HepG2 (cell line): ENCODE measurements at regions not wholly inside any gene's neighbourhood (a gene's known extent, or its start where the extent isn't known, plus 50 kb on each side); places are given as distances from the start of the nearest gene placed in this dataset.

Source experiments
- ATAC-seq: fragments of 200-7000 bp; cut with Tn5 transposase; 3 replicates; pipeline ENCODE4 v1.9.1; 2020; ENCODE audit warnings: mild to moderate bottlenecking, moderate library complexity
- BruUV-seq: library from RNA; stranded (reverse); fragments of 400-500 nt; replicated peaks from 2 replicates; lab custom pipeline; 2021; lab: Mats Ljungman, UMichigan
- CTCF ChIA-PET: fragments of 300-600 bp; formaldehyde crosslinking; extraction: SDS; loops from one replicate; lab custom pipeline; 2021; ENCODE audit warnings: low total read pairs, inconsistent platforms, low intra/inter-chr PET ratio; lab: Yijun Ruan, JAX
- POLR2A ChIA-PET: fragments of 350-600 bp; sonication (Branson Sonifier 250); formaldehyde crosslinking; loops from one replicate; lab custom pipeline; 2020; ENCODE audit warnings: antibody characterized with exemption, inconsistent platforms; lab: Yijun Ruan, JAX
- DNase-seq: peaks from one replicate; pipeline ENCODE4 v3.0.0-alpha.2; 2015; ENCODE audit warnings: low spot score
- FAIRE-seq: peaks from 3 replicates; lab custom pipeline; 2011; peaks lifted over from hg19 to GRCh38; lab: Jason Lieb, UNC
- H2AFZ ChIP-seq: one replicate; pipeline ENCODE4 v1.6.1; 2011; ENCODE audit warnings: low read length, inconsistent platforms
- H3K27ac ChIP-seq: fragments of 300-600 bp; 3 replicates; pipeline ENCODE4 v1.8.0; 2011; ENCODE audit warnings: mixed run types, mild to moderate bottlenecking, mixed read lengths, low read length, inconsistent platforms; ENCODE audit not compliant: insufficient read depth; ENCODE audit errors: extremely low read length
- H3K27me3 ChIP-seq, 2 experiments: fragments of 200-600 bp in 1 of 2; 2 replicates in 1 of 2; 3 replicates in 1 of 2; pipeline versions ENCODE4 v1.6.0 to v1.8.0; 2011; ENCODE audit warnings: low read length in 2 of 2, mild to moderate bottlenecking in 2 of 2, moderate library complexity in 2 of 2, inconsistent platforms in 1 of 2; ENCODE audit not compliant: insufficient read depth in 2 of 2, control insufficient read depth in 1 of 2
- H3K36me3 ChIP-seq, 2 experiments: fragments of 200-600 bp in 1 of 2; replicated peaks in 1 of 2; 2 replicates in 1 of 2; 3 replicates in 1 of 2; pipeline versions ENCODE4 v1.5.1 to v1.8.0; 2011; ENCODE audit warnings: low read length in 2 of 2, inconsistent platforms in 1 of 2; ENCODE audit not compliant: insufficient read depth in 2 of 2, control insufficient read depth in 1 of 2
- H3K4me1 ChIP-seq: 2 replicates; pipeline ENCODE4 v1.5.1; 2012; ENCODE audit warnings: low read length, inconsistent platforms; ENCODE audit not compliant: insufficient read depth
- H3K4me2 ChIP-seq: 2 replicates; pipeline ENCODE4 v1.6.0; 2011; ENCODE audit warnings: low read depth, low read length, inconsistent platforms
- H3K4me3 ChIP-seq, 3 experiments: fragments of 200-600 bp in 1 of 3; sonication (generic), shearing (Covaris generic) in 1 of 3; replicated peaks in 1 of 3; 2 replicates each; pipeline ENCODE4 v1.5.1; 2011 to 2016; ENCODE audit warnings: low read length in 3 of 3, inconsistent platforms in 2 of 3, low read depth in 2 of 3, mild to moderate bottlenecking in 2 of 3, control low read depth in 1 of 3, mixed read lengths in 1 of 3; ENCODE audit not compliant: insufficient read depth in 1 of 3
- H3K79me2 ChIP-seq: one replicate; pipeline ENCODE4 v1.6.1; 2011; ENCODE audit warnings: low read length, inconsistent platforms; ENCODE audit not compliant: insufficient read depth
- H3K9ac ChIP-seq: 2 replicates; pipeline ENCODE4 v1.6.0; 2011; ENCODE audit warnings: mild to moderate bottlenecking, low read depth, low read length, inconsistent platforms; ENCODE audit not compliant: insufficient read depth
- H3K9me3 ChIP-seq: 2 replicates; pipeline ENCODE4 v1.5.1; 2012; ENCODE audit warnings: mild to moderate bottlenecking, low read length
- H4K20me1 ChIP-seq: 2 replicates; pipeline ENCODE4 v1.6.0; 2011; ENCODE audit warnings: inconsistent platforms, mild to moderate bottlenecking, low read length, moderate library complexity; ENCODE audit not compliant: insufficient read depth
- AGO1 ChIP-seq: fragments of 200-400 bp; formaldehyde crosslinking; IDR thresholded peaks from 2 replicates; pipeline ENCODE4 v1.6.1; 2017; ENCODE audit warnings: mild to moderate bottlenecking, low read depth, low read length, moderate library complexity; ENCODE audit not compliant: poor library complexity, severe bottlenecking
- GLI4 ChIP-seq: sonication (generic); formaldehyde crosslinking; IDR thresholded peaks from 2 replicates; pipeline ENCODE4 v1.5.1; 2020; ENCODE audit warnings: missing genetic modification reagents, mild to moderate bottlenecking, moderate library complexity, borderline replicate concordance
- HIC2 ChIP-seq: sonication (generic); formaldehyde crosslinking; IDR thresholded peaks from 2 replicates; pipeline ENCODE4 v1.9.0; 2022; ENCODE audit warnings: low read depth, missing genetic modification reagents
- HMG20A ChIP-seq: IDR thresholded peaks from 2 replicates; pipeline ENCODE4 v1.6.1; 2016; ENCODE audit warnings: borderline replicate concordance
- HMGXB3 ChIP-seq: sonication (generic); formaldehyde crosslinking; IDR thresholded peaks from 2 replicates; pipeline ENCODE4 v1.4.0; 2020; ENCODE audit warnings: missing genetic modification reagents, borderline replicate concordance
- HOXD1 ChIP-seq: sonication (generic); formaldehyde crosslinking; IDR thresholded peaks from 2 replicates; pipeline ENCODE4 v1.5.0; 2020; ENCODE audit warnings: missing genetic modification reagents
- KLF11 ChIP-seq: IDR thresholded peaks from 2 replicates; pipeline ENCODE4 v1.6.1; 2016; ENCODE audit warnings: missing compliant biosample characterization
- LCORL ChIP-seq, 2 experiments: fragments of 450-650 bp in 1 of 2; sonication (generic) in 1 of 2; formaldehyde crosslinking in 1 of 2; IDR thresholded peaks; 2 replicates each; pipeline versions ENCODE4 v1.5.0 to v1.6.1; 2017 to 2020; ENCODE audit warnings: antibody characterized with exemption in 1 of 2, missing genetic modification reagents in 1 of 2
- MLLT10 ChIP-seq: sonication (generic); formaldehyde crosslinking; IDR thresholded peaks from 2 replicates; pipeline ENCODE4 v1.4.0; 2020; ENCODE audit warnings: missing genetic modification reagents
- NRL ChIP-seq: sonication (generic); formaldehyde crosslinking; IDR thresholded peaks from 2 replicates; pipeline ENCODE4 v1.5.0; 2020; ENCODE audit warnings: missing genetic modification reagents, mild to moderate bottlenecking, moderate library complexity, borderline replicate concordance
- PHB2 ChIP-seq: fragments of 450-650 bp; IDR thresholded peaks from 2 replicates; pipeline ENCODE4 v1.6.1; 2018; ENCODE audit not compliant: partially characterized antibody
- POLR2A ChIP-seq, 2 experiments: IDR thresholded peaks; 2 replicates each; pipeline ENCODE4 v1.6.1; 2011; ENCODE audit warnings: low read depth in 2 of 2, low read length in 2 of 2, mild to moderate bottlenecking in 1 of 2, moderate library complexity in 1 of 2; ENCODE audit not compliant: insufficient read depth in 1 of 2
- TARDBP ChIP-seq: sonication (generic); formaldehyde crosslinking; IDR thresholded peaks from 2 replicates; pipeline ENCODE4 v1.8.0; 2022; ENCODE audit warnings: mild to moderate bottlenecking, missing genetic modification reagents
- THYN1 ChIP-seq: sonication (generic); formaldehyde crosslinking; IDR thresholded peaks from 2 replicates; pipeline ENCODE4 v1.8.1; 2023; ENCODE audit warnings: low read depth, mild to moderate bottlenecking, moderate library complexity, missing genetic modification reagents, borderline replicate concordance
- ZBTB26 ChIP-seq: IDR thresholded peaks from 2 replicates; pipeline ENCODE4 v1.6.1; 2016; ENCODE audit warnings: missing compliant biosample characterization, missing genetic modification reagents, borderline replicate concordance
- ZNF331 ChIP-seq: sonication (generic); formaldehyde crosslinking; IDR thresholded peaks from 2 replicates; pipeline ENCODE4 v1.4.0; 2020; ENCODE audit warnings: missing genetic modification reagents
- ZNF598 ChIP-seq: sonication (generic); formaldehyde crosslinking; IDR thresholded peaks from 2 replicates; pipeline ENCODE4 v1.5.1; 2020; ENCODE audit warnings: mild to moderate bottlenecking, missing genetic modification reagents, borderline replicate concordance
- ZNF788 ChIP-seq: sonication (generic); formaldehyde crosslinking; IDR thresholded peaks from 2 replicates; pipeline ENCODE4 v1.5.0; 2020; ENCODE audit warnings: mild to moderate bottlenecking, missing genetic modification reagents, borderline replicate concordance
- ZNF850 ChIP-seq: sonication (generic); formaldehyde crosslinking; conservative IDR thresholded peaks from 2 replicates; pipeline ENCODE4 v1.9.0; 2021; ENCODE audit warnings: mild to moderate bottlenecking, missing genetic modification reagents
- ZSCAN25 ChIP-seq: sonication (generic); formaldehyde crosslinking; IDR thresholded peaks from 2 replicates; pipeline ENCODE4 v1.8.0; 2022; ENCODE audit warnings: mild to moderate bottlenecking, missing genetic modification reagents
- WGBS: methylation state at CpG from one replicate; pipeline ENCODE4 v1.1.6; 2017; ENCODE audit warnings: low lambda C conversion rate; 5-methylcytosine and 5-hydroxymethylcytosine counted together
- in situ Hi-C: cut with HindIII; loops from 2 replicates; pipeline ENCODE4 v1.10.0; 2017; ENCODE audit warnings: low pct_unique_long_range_greater_than_20kb; ENCODE audit not compliant: extremely low pct_ligation_motif_present
- intact Hi-C: fragments of 100-400 bp; cut with micrococcal nuclease; formaldehyde crosslinking; loops from one replicate; pipeline ENCODE4 v1.10.0; 2022; ENCODE audit not compliant: unreplicated experiment

- no peak for TF ChIP-seq HOXD1 (CRISPR knock-in tag)
- TF ChIP-seq HMG20A: no peak
- TF ChIP-seq MLLT10: no peak
- TF ChIP-seq PHB2: no peak
- TF ChIP-seq KLF11 (CRISPR knock-in tag): no peak
- TF ChIP-seq GLI4 (CRISPR knock-in tag): no peak
- TF ChIP-seq ZNF850 (CRISPR knock-in tag): no peak
- no peak for TF ChIP-seq POLR2A (IDR thresholded peaks at IDR 0.05; ENCODE audit: insufficient read depth in 1 of 2, low read depth in 2 of 2, low read length in 2 of 2)
- no peak for TF ChIP-seq ZBTB26 (CRISPR knock-in tag)
- TF ChIP-seq THYN1 (CRISPR knock-in tag): no peak
- TF ChIP-seq ZNF598: no peak
Observed at GRCh38 chrX:122582975-122583305, 601.1 kb upstream of the GRIA3 start (continued).

- Histone ChIP-seq H3K4me3 (no peak overlapping the region), H3K4me2 (no peak overlapping the region), H3K27me3 (no peaks in the 10 kb centered on the region), H3K79me2 (no peaks in the 10 kb centered on the region), H2AFZ (no peak overlapping the region), H3K9ac (no peak overlapping the region), H3K9me3 (no peaks in the 10 kb centered on the region), H3K4me1 (no peaks in the 10 kb centered on the region), H4K20me1 (no peaks in the 10 kb centered on the region), H3K27ac (no peak overlapping the region), H3K36me3 (no peaks in the 10 kb centered on the region)
- no peak for ATAC-seq
- CTCF ChIA-PET: no interaction called here
- intact Hi-C loops (no loop called here), in situ Hi-C loops (no loop called here)
- no peak for DNase-seq
- BruUV-seq: no TSS peak
- FAIRE-seq: no peak
- 0% methylated on average over 1 of the region's 3 CpGs for WGBS
- POLR2A ChIA-PET: no interaction called here
- no peak for TF ChIP-seq LCORL (IDR thresholded peaks at IDR 0.05)
- TF ChIP-seq LCORL (CRISPR knock-in tag; IDR thresholded peaks at IDR 0.05): no peak
- TF ChIP-seq NRL: no peak
- no peak for TF ChIP-seq HIC2
- TF ChIP-seq AGO1: no peak
- no peak for TF ChIP-seq ZSCAN25 (CRISPR knock-in tag)
- no peak for TF ChIP-seq HMGXB3
- TF ChIP-seq TARDBP (CRISPR knock-in tag): no peak
- TF ChIP-seq ZNF331 (CRISPR knock-in tag): no peak
- TF ChIP-seq ZNF788: no peak
Observed at GRCh38 chrX:122583551-122583950, 600.5 kb upstream of the GRIA3 start.
